ENCODE measurements at regions not wholly inside any gene's neighbourhood (a gene's known extent, or its start where the extent isn't known, plus 50 kb on each side); places are given as distances from the start of the nearest gene placed in this dataset.

GRCh38 chr1:5776035-5776550 is 216.1 kb downstream of the NPHP4 start:
- H3K4me2 ChIP-seq (ENCODE audit: control insufficient read depth, insufficient read depth): no peak overlapping the region
- RAD21 ChIA-PET (ENCODE audit: unreplicated experiment): no interaction called here
- no peak overlapping the region for H3K27ac ChIP-seq (ENCODE audit: control insufficient read depth, insufficient read depth)
- H3K79me2 ChIP-seq (ENCODE audit: control insufficient read depth, insufficient read depth, low read length): no peaks in the 10 kb centered on the region
- in situ Hi-C loops (cut with MboI): no loop called here
- FAIRE-seq: no peak
- intact Hi-C loops (cut with micrococcal nuclease; ENCODE audit: unreplicated experiment): no loop called here
- no peaks in the 10 kb centered on the region for H4K20me1 ChIP-seq (ENCODE audit: control insufficient read depth, insufficient read depth)
- H3K36me3 ChIP-seq (ENCODE audit: control insufficient read depth in 2 of 2, insufficient read depth in 2 of 2, low read length in 1 of 2): no peaks in the 10 kb centered on the region
- no peak overlapping the region for H2AFZ ChIP-seq (ENCODE audit: control insufficient read depth, low read depth, low read length)
- no peak for TF ChIP-seq KLF5 (IDR thresholded peaks at IDR 0.05; ENCODE audit: partially characterized antibody)
- TF ChIP-seq CEBPB (IDR thresholded peaks at IDR 0.05; ENCODE audit: borderline replicate concordance in 1 of 2, low read depth in 2 of 2, low read length in 2 of 2): no peak
- no peak for TF ChIP-seq HDGF (IDR thresholded peaks at IDR 0.05)
- TF ChIP-seq NFYB (IDR thresholded peaks at IDR 0.05; ENCODE audit: insufficient read depth, low read depth, low read length): no peak
- TF ChIP-seq PBX3 (IDR thresholded peaks at IDR 0.05; ENCODE audit: insufficient replicate concordance, low read depth, low read length): no peak
- no peak for TF ChIP-seq CBX3 (IDR thresholded peaks at IDR 0.05; ENCODE audit: borderline replicate concordance, low read depth)
- TF ChIP-seq BHLHE40 (IDR thresholded peaks at IDR 0.05; ENCODE audit: borderline replicate concordance in 1 of 2, low read depth in 2 of 2, low read length in 1 of 2): no peak
- BruUV-seq (replicated peaks): no TSS peak
- H3K4me1 ChIP-seq (ENCODE audit: control insufficient read depth, insufficient read depth, low read length): no peaks in the 10 kb centered on the region
- ATAC-seq: no peak
- H3K4me3 ChIP-seq: no peak overlapping the region
- CTCF ChIA-PET: no interaction called here
- WGBS (ENCODE audit: insufficient coverage, insufficient replicate concordance, low lambda C conversion rate, missing lambda C conversion rate): 58% methylated on average over 12 of the region's 12 CpGs
- H3K27me3 ChIP-seq (replicated peaks in 1 of 2; ENCODE audit: control insufficient read depth in 2 of 2, insufficient read depth in 2 of 2, low read length in 1 of 2): peaks cover 0 to 3% of the 10 kb centered on the region in 2 experiments; a peak in 1 of 4 replicates
- no peak for DNase-seq (ENCODE audit: low read depth, low spot score)
- POLR2A ChIA-PET: no interaction called here
- H3K9me3 ChIP-seq (replicated peaks; ENCODE audit: control insufficient read depth, insufficient read depth, low read length): no peaks in the 10 kb centered on the region
- SMC1A ChIA-PET (ENCODE audit: uncharacterized antibody, unreplicated experiment): no interaction called here
- no peak overlapping the region for H3K9ac ChIP-seq (ENCODE audit: control insufficient read depth, insufficient read depth, low read length)
